ENCODE measurements at regions not wholly inside any gene's neighbourhood (a gene's known extent, or its start where the extent isn't known, plus 50 kb on each side); places are given as distances from the start of the nearest gene placed in this dataset.

DNA sequence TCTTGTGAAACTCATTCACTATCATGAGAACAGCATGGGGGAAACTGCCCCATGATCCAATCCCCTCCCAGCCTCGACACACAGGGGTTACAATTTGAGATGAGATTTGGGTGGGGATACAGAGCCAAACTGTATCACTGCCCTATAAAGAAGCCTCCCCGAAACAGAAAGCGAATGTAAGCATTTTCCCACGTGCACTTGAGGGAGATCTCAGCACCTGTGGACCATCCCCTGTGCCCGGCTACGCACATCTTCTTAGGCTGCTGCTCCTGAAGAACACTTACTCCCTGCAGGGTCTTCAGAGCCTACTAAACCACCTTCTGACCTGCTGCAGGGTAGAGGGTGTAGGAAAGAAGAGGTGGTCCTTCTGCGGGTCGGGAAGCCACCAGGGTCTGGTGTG is 410.2 kb upstream of the IRX2 start:
- no peak overlapping the region for H3K4me2 ChIP-seq (ENCODE audit: insufficient read depth, low read length)
- no peak overlapping the region for H2AFZ ChIP-seq (ENCODE audit: low read depth, low read length)
- FAIRE-seq: no peak
- no peaks in the 10 kb centered on the region; a peak in 1 of 5 replicates for H3K27me3 ChIP-seq (ENCODE audit: control insufficient read depth in 2 of 2, insufficient read depth in 2 of 2, low read length in 2 of 2)
- no peaks in the 10 kb centered on the region for H3K79me2 ChIP-seq (ENCODE audit: control insufficient read depth, insufficient read depth, low read length)
- H3K4me3 ChIP-seq: no peak overlapping the region
- H3K9me1 ChIP-seq (ENCODE audit: control insufficient read depth, insufficient read depth, low read length): peaks cover 3% of the 10 kb centered on the region
- in situ Hi-C loops (cut with MboI): no loop called here
- H3K36me3 ChIP-seq (ENCODE audit: control insufficient read depth, insufficient read depth, low read length): no peaks in the 10 kb centered on the region
- no peak overlapping the region for H3K27ac ChIP-seq (ENCODE audit: extremely low read depth, low read depth, low read length)
- no peak for ATAC-seq
- 4% methylated on average over 8 of the region's 8 CpGs for WGBS (ENCODE audit: insufficient coverage, low coverage, missing lambda C conversion rate)
- intact Hi-C loops (cut with micrococcal nuclease): no loop called here
- no TSS peak for BruUV-seq (replicated peaks)
- no peak overlapping the region for H3K9ac ChIP-seq (ENCODE audit: insufficient read depth in 1 of 2, low read depth in 2 of 2, low read length in 2 of 2)
- POLR2A ChIA-PET: no interaction called here
- no peaks in the 10 kb centered on the region for H3K4me1 ChIP-seq (replicated peaks in 1 of 2; ENCODE audit: control insufficient read depth in 2 of 2, insufficient read depth in 2 of 2, low read length in 2 of 2)
- no peaks in the 10 kb centered on the region for H3K9me3 ChIP-seq (replicated peaks; ENCODE audit: control insufficient read depth, insufficient read depth, low read depth, low read length)
- DNase-seq (ENCODE audit: extremely low read depth in 1 of 4, low spot score in 3 of 4): no peak
- H4K20me1 ChIP-seq (replicated peaks; ENCODE audit: control insufficient read depth, insufficient read depth, low read length): no peaks in the 10 kb centered on the region
- CTCF ChIA-PET (ENCODE audit: low intra/inter-chr PET ratio): no interaction called here
- TF ChIP-seq ZNF717 (CRISPR knock-in tag; IDR thresholded peaks at IDR 0.05) (no peak), MEIS2 (IDR thresholded peaks at IDR 0.05; ENCODE audit: partially characterized antibody) (no peak), MECOM (CRISPR knock-in tag; IDR thresholded peaks at IDR 0.05) (no peak), ZNF584 (CRISPR knock-in tag; IDR thresholded peaks at IDR 0.05; ENCODE audit: low read depth) (no peak), PPARD (CRISPR knock-in tag; IDR thresholded peaks at IDR 0.05) (no peak), STAT5A (IDR thresholded peaks at IDR 0.05; ENCODE audit: borderline replicate concordance, low read length) (no peak), STAG1 (CRISPR knock-in tag; IDR thresholded peaks at IDR 0.05; ENCODE audit: borderline replicate concordance) (no peak), ZKSCAN1 (IDR thresholded peaks at IDR 0.05; ENCODE audit: low read depth, low read length) (no peak), CUX1 (CRISPR knock-in tag; IDR thresholded peaks at IDR 0.05) (no peak), YBX1 (IDR thresholded peaks at IDR 0.05) (no peak), POLR2A (conservative IDR thresholded peaks at IDR 0.05) (no peak), GTF2F1 (IDR thresholded peaks at IDR 0.05; ENCODE audit: low read depth, low read length) (no peak)
- TF ChIP-seq, protein P1, sequence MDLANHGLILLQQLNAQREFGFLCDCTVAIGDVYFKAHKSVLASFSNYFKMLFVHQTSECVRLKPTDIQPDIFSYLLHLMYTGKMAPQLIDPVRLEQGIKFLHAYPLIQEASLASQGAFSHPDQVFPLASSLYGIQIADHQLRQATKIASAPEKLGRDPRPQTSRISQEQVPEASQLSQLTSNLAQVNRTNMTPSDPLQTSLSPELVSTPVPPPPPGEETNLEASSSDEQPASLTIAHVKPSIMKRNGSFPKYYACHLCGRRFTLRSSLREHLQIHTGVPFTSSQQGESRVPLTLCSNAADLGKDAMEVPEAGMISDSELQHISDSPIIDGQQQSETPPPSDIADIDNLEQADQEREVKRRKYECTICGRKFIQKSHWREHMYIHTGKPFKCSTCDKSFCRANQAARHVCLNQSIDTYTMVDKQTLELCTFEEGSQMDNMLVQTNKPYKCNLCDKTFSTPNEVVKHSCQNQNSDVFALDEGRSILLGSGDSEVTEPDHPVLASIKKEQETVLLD (IDR thresholded peaks at IDR 0.05): no peak
- TF ChIP-seq, protein P2, sequence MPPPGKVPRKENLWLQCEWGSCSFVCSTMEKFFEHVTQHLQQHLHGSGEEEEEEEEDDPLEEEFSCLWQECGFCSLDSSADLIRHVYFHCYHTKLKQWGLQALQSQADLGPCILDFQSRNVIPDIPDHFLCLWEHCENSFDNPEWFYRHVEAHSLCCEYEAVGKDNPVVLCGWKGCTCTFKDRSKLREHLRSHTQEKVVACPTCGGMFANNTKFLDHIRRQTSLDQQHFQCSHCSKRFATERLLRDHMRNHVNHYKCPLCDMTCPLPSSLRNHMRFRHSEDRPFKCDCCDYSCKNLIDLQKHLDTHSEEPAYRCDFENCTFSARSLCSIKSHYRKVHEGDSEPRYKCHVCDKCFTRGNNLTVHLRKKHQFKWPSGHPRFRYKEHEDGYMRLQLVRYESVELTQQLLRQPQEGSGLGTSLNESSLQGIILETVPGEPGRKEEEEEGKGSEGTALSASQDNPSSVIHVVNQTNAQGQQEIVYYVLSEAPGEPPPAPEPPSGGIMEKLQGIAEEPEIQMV (tag; conservative IDR thresholded peaks at IDR 0.05; ENCODE audit: low read depth): no peak
